Type B pancreatic cell (in vitro differentiated cells): ENCODE measurements at regions not wholly inside any gene's neighbourhood (a gene's known extent, or its start where the extent isn't known, plus 50 kb on each side); places are given as distances from the start of the nearest gene placed in this dataset.
A peak's percentile ranks its signal among the peaks of the same experiment; 100 is the strongest.

Source experiments
- DNase-seq: peaks from one replicate; pipeline ENCODE4 v3.0.0; 2021; ENCODE audit warnings: mixed read lengths; ENCODE audit not compliant: unreplicated experiment; ENCODE audit errors: extremely low spot score
- H3K27ac Mint-ChIP-seq: 2 replicates; pipeline ENCODE4 v1.8.0; 2021; ENCODE audit warnings: mild to moderate bottlenecking, mixed read lengths
- H3K27me3 Mint-ChIP-seq: 2 replicates; pipeline ENCODE4 v1.8.0; 2021; ENCODE audit warnings: mixed read lengths
- H3K36me3 Mint-ChIP-seq: 2 replicates; pipeline ENCODE4 v1.8.0; 2021; ENCODE audit warnings: mixed read lengths
- H3K4me1 Mint-ChIP-seq: one replicate; pipeline ENCODE4 v1.8.0; 2021; ENCODE audit warnings: mixed read lengths; ENCODE audit not compliant: unreplicated experiment
- H3K4me3 Mint-ChIP-seq: 2 replicates; pipeline ENCODE4 v1.8.0; 2021; ENCODE audit warnings: mild to moderate bottlenecking, mixed read lengths
- H3K9me3 Mint-ChIP-seq: 2 replicates; pipeline ENCODE4 v1.8.0; 2021; ENCODE audit warnings: mixed read lengths
- CTCF ChIP-seq: fragments of 200-600 bp; sonication (generic); conservative IDR thresholded peaks from 2 replicates; pipeline ENCODE4 v1.5.0; 2021; ENCODE audit warnings: antibody characterized with exemption, mild to moderate bottlenecking

GRCh38 chr16:66152823-66153393 is 213.6 kb upstream of the CDH5 start:
- no peak for TF ChIP-seq CTCF
- peaks cover 5% of the 10 kb centered on the region for H3K9me3 Mint-ChIP-seq
- peak overlapping the region; percentile 57 for H3K27ac Mint-ChIP-seq
- no peak overlapping the region for H3K4me3 Mint-ChIP-seq
- no peak for DNase-seq
- H3K4me1 Mint-ChIP-seq: peaks cover 37% of the 10 kb centered on the region
- H3K27me3 Mint-ChIP-seq: peaks cover 3% of the 10 kb centered on the region
- H3K36me3 Mint-ChIP-seq: no peaks in the 10 kb centered on the region

GRCh38 chr16:66152181-66152580 is 214.3 kb upstream of the CDH5 start:
- no peak for DNase-seq
- Mint-ChIP-seq H3K9me3 (peaks cover 5% of the 10 kb centered on the region), H3K36me3 (no peaks in the 10 kb centered on the region), H3K4me1 (peaks cover 37% of the 10 kb centered on the region), H3K4me3 (no peak overlapping the region), H3K27ac (no peak overlapping the region), H3K27me3 (peaks cover 3% of the 10 kb centered on the region)
- no peak for TF ChIP-seq CTCF

- TF ChIP-seq CTCF: no peak
- H3K27ac Mint-ChIP-seq: peak overlapping the region; percentile 31
- no peak for DNase-seq
- H3K36me3 Mint-ChIP-seq: no peaks in the 10 kb centered on the region
- H3K4me1 Mint-ChIP-seq: peaks cover 42% of the 10 kb centered on the region
- peaks cover 3% of the 10 kb centered on the region for H3K27me3 Mint-ChIP-seq
- H3K9me3 Mint-ChIP-seq: peaks cover 5% of the 10 kb centered on the region
- H3K4me3 Mint-ChIP-seq: peak overlapping the region; percentile 29
Measured at GRCh38 chr16:66150698-66151482, 215.6 kb upstream of the CDH5 start.

- DNase-seq: no peak
- peaks cover 9% of the 10 kb centered on the region for H3K9me3 Mint-ChIP-seq
- H3K4me3 Mint-ChIP-seq: no peak overlapping the region
- no peak for TF ChIP-seq CTCF
- H3K27me3 Mint-ChIP-seq: peaks cover 13% of the 10 kb centered on the region
- peaks cover 48% of the 10 kb centered on the region for H3K4me1 Mint-ChIP-seq
- H3K27ac Mint-ChIP-seq: peak overlapping the region; percentile 69
- no peaks in the 10 kb centered on the region for H3K36me3 Mint-ChIP-seq
Measured at GRCh38 chr16:66147291-66147690, 219.2 kb upstream of the CDH5 start.

GRCh38 chr16:66146798-66147197 is 219.7 kb upstream of the CDH5 start:
- peaks cover 16% of the 10 kb centered on the region for H3K27me3 Mint-ChIP-seq
- peak overlapping the region; percentile 69 for H3K27ac Mint-ChIP-seq
- no peak overlapping the region for H3K4me3 Mint-ChIP-seq

More at GRCh38 chr16:66146798-66147197, 219.7 kb upstream of the CDH5 start:
- Mint-ChIP-seq H3K4me1 (peaks cover 48% of the 10 kb centered on the region), H3K9me3 (peaks cover 9% of the 10 kb centered on the region), H3K36me3 (no peaks in the 10 kb centered on the region)
- no peak for TF ChIP-seq CTCF
- DNase-seq: no peak
